Hematopoietic multipotent progenitor cell (in vitro differentiated cells): ENCODE measurements at regions not wholly inside any gene's neighbourhood (a gene's known extent, or its start where the extent isn't known, plus 50 kb on each side); places are given as distances from the start of the nearest gene placed in this dataset. TPM values are rescaled to one million over a fixed set of nuclear protein-coding genes. Genes with fewer than 3 reads are reported as not detected.

Source experiments
- DNase-seq, 3 donors: peaks; one replicate each; pipeline ENCODE4 v3.0.0-alpha.2; 2011 to 2015; ENCODE audit warnings: low read depth in 2 of 3, low spot score in 2 of 3
- small RNA-seq: library from RNA; depleted of rRNA; stranded (forward); fragments of <200 nt; gene quantifications from one replicate; pipeline ENCODE3, GENCODE V24; 2012

GRCh38 chr12:9271875-9272274 is 63.7 kb upstream of the PZP start:
- DNase-seq: no peak

GRCh38 chr12:9264546-9264945 is 56.4 kb upstream of the PZP start:
- DNase-seq: no peak

GRCh38 chr12:9260931-9261330 is 52.7 kb upstream of the PZP start:
- DNase-seq: no peak

- no peak for DNase-seq
Observed at GRCh38 chr12:9258676-9259075, 50.5 kb upstream of the PZP start.

Small RNAs in the stretch of these regions (small RNA-seq; reads per million reads assigned to genes)
- gene RF00072: not detected
